GM12865 (cell line): ENCODE measurements at regions not wholly inside any gene's neighbourhood (a gene's known extent, or its start where the extent isn't known, plus 50 kb on each side); places are given as distances from the start of the nearest gene placed in this dataset.
A peak's percentile ranks its signal among the peaks of the same experiment; 100 is the strongest.

Experiments used
- DNase-seq: peaks from one replicate; pipeline ENCODE4 v3.0.0; 2010; ENCODE audit warnings: low read depth
- H3K4me3 ChIP-seq: 2 replicates; pipeline ENCODE4 v1.5.1; 2011; ENCODE audit warnings: mild to moderate bottlenecking, low read depth, low read length, control low read depth
- CTCF ChIP-seq: IDR thresholded peaks from 2 replicates; pipeline ENCODE4 v1.5.1; 2011; ENCODE audit warnings: low read length, control low read depth, low read depth, inconsistent platforms; ENCODE audit not compliant: insufficient read depth; ENCODE audit errors: missing control alignments

GRCh38 chr7:135831455-135832195 is 83.0 kb upstream of the FAM180A start:
- TF ChIP-seq CTCF, result no peak
- no peak for DNase-seq
- H3K4me3 ChIP-seq, result no peak overlapping the region

DNA sequence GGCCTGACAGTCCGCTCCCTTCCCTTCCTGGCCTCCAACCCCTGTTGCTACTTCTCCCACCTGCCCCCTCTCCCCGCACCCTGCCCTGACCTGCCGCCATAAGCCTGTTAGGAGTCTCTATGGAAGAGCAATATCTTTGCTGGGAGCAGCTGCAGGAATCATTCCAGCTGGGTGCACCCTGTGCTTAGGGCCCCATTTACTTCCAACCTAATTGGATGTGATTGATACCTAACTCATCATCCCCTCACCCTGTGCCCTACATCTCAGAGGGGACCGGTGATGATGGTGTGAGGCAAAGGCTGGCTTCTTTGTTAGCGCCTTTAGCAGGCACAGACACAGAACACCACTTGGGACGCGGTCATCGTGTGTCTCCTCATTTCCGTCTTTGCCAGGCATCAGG is 80.0 kb upstream of the FAM180A start:
- no peak for DNase-seq
- TF ChIP-seq CTCF, result no peak
- H3K4me3 ChIP-seq, result no peak overlapping the region

GRCh38 chr7:135827391-135827790 is 78.8 kb upstream of the FAM180A start:
- DNase-seq, result no peak
- no peak for TF ChIP-seq CTCF
- no peak overlapping the region for H3K4me3 ChIP-seq

GRCh38 chr7:135825406-135825805 is 76.8 kb upstream of the FAM180A start:
- TF ChIP-seq CTCF, result peak; percentile 1
- H3K4me3 ChIP-seq, result no peak overlapping the region
- DNase-seq, result no peak

DNA sequence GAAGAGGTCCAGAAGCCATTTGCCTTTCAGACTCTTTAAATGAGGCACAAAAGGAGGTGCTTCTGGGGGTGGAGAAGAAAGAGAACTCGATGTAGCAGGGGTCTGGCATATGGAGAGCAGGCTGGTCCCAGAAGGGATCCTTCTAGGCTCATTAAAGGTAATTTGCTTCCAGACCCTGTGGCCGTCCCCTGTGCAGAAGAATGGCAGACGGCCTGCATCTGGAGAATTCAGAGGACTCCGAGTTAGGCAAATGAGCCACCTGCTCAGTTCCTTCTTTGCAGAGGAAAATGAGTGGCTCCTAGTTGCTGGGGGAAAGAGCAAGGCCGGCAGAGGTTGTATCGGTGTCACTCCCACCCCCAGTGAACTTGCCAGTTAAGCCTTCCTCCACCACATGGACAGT is 73.8 kb upstream of the FAM180A start:
- TF ChIP-seq CTCF, result no peak
- DNase-seq, result no peak
- H3K4me3 ChIP-seq, result no peak overlapping the region

- H3K4me3 ChIP-seq, result no peak overlapping the region
- TF ChIP-seq CTCF, result no peak
- DNase-seq, result no peak
Observed at GRCh38 chr7:135817583-135817982, 69.0 kb upstream of the FAM180A start.

DNA sequence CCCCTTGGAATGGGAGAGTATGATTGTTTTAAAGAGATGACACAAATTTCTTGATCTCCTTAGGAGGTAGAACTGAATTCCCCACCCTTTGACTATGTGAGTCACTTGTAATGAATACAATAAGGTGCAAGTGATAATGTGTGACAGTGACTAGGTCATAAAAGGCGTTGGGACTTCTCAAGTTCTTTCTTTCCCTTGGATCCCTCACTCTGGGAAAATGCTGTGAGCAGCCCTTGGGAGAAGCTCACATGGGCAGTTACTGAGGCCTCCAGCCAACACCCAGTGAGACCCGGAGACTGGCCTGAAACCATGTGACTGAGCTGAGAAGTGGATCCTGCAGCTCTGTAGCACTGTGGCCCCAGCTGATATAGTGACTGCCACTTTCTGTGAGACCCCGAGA is 66.4 kb upstream of the FAM180A start:
- no peak overlapping the region for H3K4me3 ChIP-seq
- no peak for TF ChIP-seq CTCF
- DNase-seq, result no peak
